Chondrocyte (in vitro differentiated cells): ENCODE measurements at regions not wholly inside any gene's neighbourhood (a gene's known extent, or its start where the extent isn't known, plus 50 kb on each side); places are given as distances from the start of the nearest gene placed in this dataset.

Source experiments
- DNase-seq: peaks from one replicate; pipeline ENCODE4 v3.0.0; 2021; ENCODE audit warnings: mixed read lengths, low spot score
- H3K27ac Mint-ChIP-seq: one replicate; pipeline ENCODE4 v1.8.0; 2021; ENCODE audit warnings: mild to moderate bottlenecking, moderate library complexity, mixed read lengths; ENCODE audit not compliant: unreplicated experiment
- H3K27me3 Mint-ChIP-seq: 2 replicates; pipeline ENCODE4 v1.8.0; 2021; ENCODE audit warnings: low read depth, mixed read lengths
- H3K36me3 Mint-ChIP-seq: 2 replicates; pipeline ENCODE4 v1.8.0; 2021; ENCODE audit warnings: low read depth, mixed read lengths
- H3K4me1 Mint-ChIP-seq: 2 replicates; pipeline ENCODE4 v1.8.0; 2021; ENCODE audit warnings: low read depth, mild to moderate bottlenecking, mixed read lengths
- H3K4me3 Mint-ChIP-seq: one replicate; pipeline ENCODE4 v1.8.0; 2021; ENCODE audit warnings: mild to moderate bottlenecking, moderate library complexity, mixed read lengths; ENCODE audit not compliant: unreplicated experiment
- H3K9me3 Mint-ChIP-seq: 2 replicates; pipeline ENCODE4 v1.8.0; 2021; ENCODE audit warnings: low read depth, mixed read lengths
- CTCF ChIP-seq: fragments of 200-600 bp; sonication (generic); IDR thresholded peaks from 2 replicates; pipeline ENCODE4 v1.5.0; 2021; ENCODE audit warnings: antibody characterized with exemption, mild to moderate bottlenecking, moderate library complexity

GRCh38 chr20:41935259-41935791, 317.1 kb upstream of the CHD6 start:
- H3K27ac Mint-ChIP-seq: no peak overlapping the region
- H3K4me1 Mint-ChIP-seq: no peaks in the 10 kb centered on the region
- no peaks in the 10 kb centered on the region for H3K36me3 Mint-ChIP-seq
- H3K4me3 Mint-ChIP-seq: no peak overlapping the region
- H3K9me3 Mint-ChIP-seq: peaks cover 3% of the 10 kb centered on the region
- TF ChIP-seq CTCF: no peak
- H3K27me3 Mint-ChIP-seq: no peaks in the 10 kb centered on the region
- DNase-seq: no peak

GRCh38 chr20:41932431-41932830, 314.3 kb upstream of the CHD6 start:
- TF ChIP-seq CTCF: no peak
- Mint-ChIP-seq H3K36me3 (no peaks in the 10 kb centered on the region), H3K27ac (no peak overlapping the region), H3K4me3 (no peak overlapping the region), H3K4me1 (no peaks in the 10 kb centered on the region), H3K27me3 (no peaks in the 10 kb centered on the region), H3K9me3 (peaks cover 3% of the 10 kb centered on the region)
- no peak for DNase-seq

GRCh38 chr20:41927655-41928054, 309.5 kb upstream of the CHD6 start:
- Mint-ChIP-seq H3K4me1 (no peaks in the 10 kb centered on the region), H3K36me3 (no peaks in the 10 kb centered on the region), H3K27me3 (peaks cover 7% of the 10 kb centered on the region), H3K9me3 (peaks cover 3% of the 10 kb centered on the region), H3K27ac (no peak overlapping the region), H3K4me3 (no peak overlapping the region)
- DNase-seq: no peak
- no peak for TF ChIP-seq CTCF

- no peak for DNase-seq
- H3K4me1 Mint-ChIP-seq: no peaks in the 10 kb centered on the region
- no peaks in the 10 kb centered on the region for H3K36me3 Mint-ChIP-seq
- H3K27me3 Mint-ChIP-seq: peaks cover 9% of the 10 kb centered on the region
- TF ChIP-seq CTCF: no peak
- H3K4me3 Mint-ChIP-seq: no peak overlapping the region
- H3K27ac Mint-ChIP-seq: no peak overlapping the region
- H3K9me3 Mint-ChIP-seq: peaks cover 3% of the 10 kb centered on the region
Observed at GRCh38 chr20:41927189-41927588, 309.0 kb upstream of the CHD6 start.

GRCh38 chr20:41925476-41925875, 307.3 kb upstream of the CHD6 start:
- no peak for DNase-seq
- Mint-ChIP-seq H3K4me3 (no peak overlapping the region), H3K9me3 (peaks cover 2% of the 10 kb centered on the region), H3K27ac (no peak overlapping the region), H3K27me3 (peaks cover 9% of the 10 kb centered on the region), H3K36me3 (no peaks in the 10 kb centered on the region), H3K4me1 (no peaks in the 10 kb centered on the region)
- no peak for TF ChIP-seq CTCF
